GM18498 (cell line): ENCODE measurements at regions not wholly inside any gene's neighbourhood (a gene's known extent, or its start where the extent isn't known, plus 50 kb on each side); places are given as distances from the start of the nearest gene placed in this dataset.
"Not testable (repeated sequence)": the region's sequence is repeated elsewhere in the genome, so short reads cannot be mapped to it uniquely, and the experiment has no call there.

Experiments
- ATAC-seq: cut with Tn5 transposase; IDR thresholded peaks from one replicate; pipeline ENCODE4 v1.9.1; 2021; ENCODE audit warnings: mild to moderate bottlenecking, moderate library complexity; ENCODE audit not compliant: unreplicated experiment

DNA sequence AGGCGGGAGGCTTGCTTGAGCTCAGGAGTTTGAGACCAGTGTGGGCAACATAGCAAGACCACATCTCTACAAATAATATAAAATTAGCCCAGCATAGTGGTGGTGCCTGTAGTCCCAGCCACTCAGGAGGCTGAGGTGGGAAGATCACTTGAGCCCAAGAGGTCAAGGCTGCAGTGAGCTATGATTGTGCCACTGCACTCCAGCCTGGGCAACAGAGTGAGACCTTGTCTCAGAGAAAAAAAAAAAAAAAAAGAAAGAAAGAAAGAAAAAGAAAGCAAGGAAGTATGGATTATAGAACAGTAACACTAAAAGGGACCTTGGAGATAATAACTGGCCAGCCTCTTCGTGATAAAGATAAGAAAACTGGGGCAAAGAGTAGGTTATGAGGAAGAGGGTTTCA is 130.4 kb downstream of the PLCE1 start:
- not testable (repeated sequence) for ATAC-seq

DNA sequence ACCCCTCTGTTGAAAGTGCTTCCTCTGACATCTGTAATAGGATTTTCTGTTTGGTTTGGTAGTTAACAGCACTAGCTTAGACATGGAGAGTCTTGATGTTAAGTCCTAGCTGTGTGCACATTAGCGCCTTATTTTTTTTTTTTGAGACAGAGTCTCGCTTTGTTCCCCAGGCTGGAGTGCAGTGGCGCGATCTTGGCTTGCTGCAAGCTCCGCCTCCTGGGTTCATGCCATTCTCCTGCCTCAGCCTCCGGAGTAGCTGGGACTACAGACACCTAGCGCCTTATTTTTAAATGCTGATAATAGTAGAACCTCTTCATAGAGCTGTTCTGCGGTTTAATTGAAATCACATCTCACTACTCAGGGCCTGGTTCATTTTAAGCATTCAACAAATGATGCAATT is 131.5 kb downstream of the PLCE1 start:
- not testable (repeated sequence) for ATAC-seq

- no peak for ATAC-seq
These were observed 132.1 kb downstream of the PLCE1 start for GRCh38 chr10:94125856-94126255.

- ATAC-seq = no peak
These were observed 135.8 kb downstream of the PLCE1 start for GRCh38 chr10:94129393-94130130.

DNA sequence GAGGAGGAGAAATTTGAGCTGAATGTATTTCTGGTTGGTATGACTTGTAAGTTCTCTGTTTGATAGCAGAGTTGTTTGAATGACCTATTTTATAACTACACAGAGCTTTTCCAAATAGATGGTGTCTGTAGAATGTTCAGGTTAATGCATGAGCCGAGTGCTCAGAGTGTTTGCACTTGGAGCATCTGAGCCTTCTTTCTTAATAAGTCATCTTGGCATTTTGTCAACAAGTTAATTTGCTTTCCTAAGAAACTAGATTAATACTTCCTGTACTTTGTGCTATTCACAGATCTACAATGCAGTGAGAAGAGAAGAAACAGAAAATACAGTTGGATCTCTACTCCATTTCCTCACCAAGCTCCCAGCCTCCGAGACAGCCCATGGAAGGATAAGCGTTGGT is 138.2 kb downstream of the PLCE1 start:
- no peak for ATAC-seq

DNA sequence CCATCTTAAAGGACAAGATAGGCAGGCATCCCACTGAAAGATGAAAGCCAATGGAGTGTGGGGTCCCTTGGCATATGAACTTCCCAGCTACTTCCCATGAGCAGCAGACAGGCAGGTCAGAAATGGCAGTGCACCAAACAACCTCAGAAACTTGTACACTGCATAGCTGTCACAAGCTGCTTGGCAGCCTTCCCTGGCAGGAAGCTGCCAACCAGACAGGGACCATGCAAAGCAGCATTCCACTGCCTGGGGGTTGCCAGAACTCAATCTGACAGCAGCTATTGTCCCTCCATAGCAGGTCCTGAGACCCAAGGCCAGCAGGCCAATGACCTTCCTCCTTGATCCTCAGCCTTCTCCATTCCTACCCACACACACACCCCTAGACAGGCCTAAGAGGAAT is 139.5 kb downstream of the PLCE1 start:
- ATAC-seq = no peak

DNA sequence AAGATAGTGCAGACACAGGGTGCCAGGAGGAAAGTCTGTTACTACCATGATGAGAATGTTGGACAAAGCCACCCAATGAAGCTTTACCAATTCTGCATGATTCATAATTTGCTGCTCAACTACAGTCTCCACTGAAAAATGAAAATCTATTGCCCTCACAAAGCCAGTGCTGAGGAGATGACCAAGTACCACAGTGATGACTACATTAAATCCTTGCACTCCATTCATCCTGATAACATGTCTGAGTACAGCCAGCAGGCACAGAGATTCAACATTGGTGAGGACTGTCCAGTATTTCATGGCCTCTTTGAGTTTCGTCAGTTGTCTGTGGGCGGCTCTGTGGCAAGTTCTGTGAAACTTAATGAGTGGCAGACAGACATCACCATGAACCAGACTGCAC is 144.0 kb downstream of the PLCE1 start:
- ATAC-seq = no peak

- no peak for ATAC-seq
These were observed 144.7 kb downstream of the PLCE1 start for GRCh38 chr10:94138391-94138790.

DNA sequence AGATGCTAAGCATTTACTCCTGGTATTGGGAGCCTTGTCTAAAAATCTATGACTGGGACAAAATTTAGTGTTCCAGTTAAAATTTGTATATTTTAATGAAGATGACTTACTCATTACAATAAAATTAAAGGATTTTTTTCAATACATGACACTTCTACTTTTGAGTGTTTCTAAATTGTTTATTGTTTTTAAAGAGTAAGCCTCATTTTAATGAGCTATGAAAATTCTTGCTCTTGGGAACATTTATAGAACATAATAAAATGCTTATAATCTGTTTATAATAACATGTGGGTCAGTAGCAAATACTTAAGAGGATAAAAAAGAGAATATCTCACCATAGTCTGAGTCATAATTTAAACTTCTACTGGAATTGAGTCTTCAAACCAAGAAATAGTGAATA is 149.5 kb downstream of the PLCE1 start:
- ATAC-seq = no peak

DNA sequence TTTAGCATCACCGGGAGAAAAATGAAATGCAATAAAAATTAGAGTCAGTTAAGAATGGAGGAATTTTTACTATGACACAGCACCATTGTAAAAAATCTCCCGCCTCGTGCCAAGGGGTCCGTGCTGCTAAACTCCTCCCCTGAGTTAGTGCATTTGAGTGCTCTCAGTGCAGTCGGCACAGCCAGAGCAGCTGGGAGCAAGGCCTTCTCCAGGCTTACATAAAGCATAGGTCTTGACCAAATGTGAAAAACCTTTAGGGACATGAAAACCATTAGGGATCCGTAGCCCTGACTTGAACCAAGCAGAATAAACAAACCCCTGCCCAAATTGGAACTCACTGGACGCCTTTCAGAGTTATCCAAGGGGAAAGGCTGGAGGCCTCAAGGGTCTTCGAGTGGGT is 152.6 kb downstream of the PLCE1 start:
- ATAC-seq = no peak

GRCh38 chr10:94146746-94147145 is 153.0 kb downstream of the PLCE1 start:
- ATAC-seq = no peak

DNA sequence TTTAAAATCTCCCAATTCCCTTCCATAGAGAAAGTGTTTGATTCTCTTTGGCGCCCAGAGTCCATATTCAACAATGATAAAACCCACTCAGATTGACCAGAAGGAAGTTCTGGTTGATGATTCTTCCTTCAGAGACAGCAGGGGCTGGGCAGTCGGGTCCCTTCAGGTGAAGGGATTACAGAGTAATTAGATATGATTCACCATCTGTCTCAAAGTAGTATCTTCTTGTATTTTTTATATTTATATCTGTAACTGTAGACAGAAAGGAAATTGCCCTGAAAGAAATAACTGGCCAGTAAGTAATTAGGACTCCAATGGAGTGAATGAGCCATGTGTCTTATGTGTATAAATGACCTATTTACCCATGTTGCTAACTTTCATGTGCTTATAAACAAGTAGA is 156.0 kb downstream of the PLCE1 start:
- no peak for ATAC-seq

- no peak for ATAC-seq
These were observed 156.9 kb downstream of the PLCE1 start for GRCh38 chr10:94150541-94151184.

GRCh38 chr10:94155722-94156271 is 162.1 kb downstream of the PLCE1 start:
- no peak for ATAC-seq

DNA sequence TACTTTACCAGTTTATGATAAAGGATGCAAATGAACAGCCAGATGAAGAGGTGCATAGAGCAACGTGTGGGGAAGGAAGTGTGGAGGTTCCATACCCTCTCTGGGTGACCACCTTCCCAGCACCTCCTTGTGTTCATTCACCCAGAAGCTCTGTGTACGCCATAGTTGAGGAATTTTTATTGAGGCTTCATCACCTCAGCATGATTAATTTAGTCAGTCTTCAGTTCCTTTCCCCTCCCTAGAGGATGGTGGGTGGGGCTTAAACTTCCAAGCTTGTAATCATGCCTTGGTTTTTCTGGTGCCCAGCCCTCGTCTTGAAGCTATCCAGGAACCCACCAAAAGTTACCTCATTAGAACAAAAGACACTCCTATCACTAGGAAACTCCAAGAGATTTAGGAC is 162.7 kb downstream of the PLCE1 start:
- no peak for ATAC-seq

GRCh38 chr10:94165158-94165611 is 171.5 kb downstream of the PLCE1 start:
- ATAC-seq = not testable (repeated sequence)

GRCh38 chr10:94172332-94172731 is 178.6 kb downstream of the PLCE1 start:
- ATAC-seq = no peak

GRCh38 chr10:94173594-94173993 is 179.9 kb downstream of the PLCE1 start:
- no peak for ATAC-seq

DNA sequence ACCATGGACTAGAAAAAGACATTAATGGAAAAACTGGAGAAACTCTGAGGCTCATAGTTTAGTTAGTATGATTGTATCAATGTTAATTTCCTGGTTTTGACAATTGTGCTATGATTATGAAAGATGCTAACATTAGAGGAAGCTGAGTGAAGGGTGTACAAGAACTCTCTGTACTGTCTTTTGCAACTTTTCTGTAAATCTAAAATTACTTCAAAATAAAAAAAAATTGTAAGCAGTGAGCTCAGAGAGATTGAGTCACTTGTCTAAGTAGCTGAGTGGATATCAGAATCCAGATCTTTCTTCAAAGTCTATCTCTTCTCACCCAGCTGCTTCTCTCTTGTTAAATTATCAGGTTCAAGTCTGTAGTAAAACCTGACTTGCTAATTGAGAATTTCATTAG is 181.1 kb downstream of the PLCE1 start:
- ATAC-seq = no peak

DNA sequence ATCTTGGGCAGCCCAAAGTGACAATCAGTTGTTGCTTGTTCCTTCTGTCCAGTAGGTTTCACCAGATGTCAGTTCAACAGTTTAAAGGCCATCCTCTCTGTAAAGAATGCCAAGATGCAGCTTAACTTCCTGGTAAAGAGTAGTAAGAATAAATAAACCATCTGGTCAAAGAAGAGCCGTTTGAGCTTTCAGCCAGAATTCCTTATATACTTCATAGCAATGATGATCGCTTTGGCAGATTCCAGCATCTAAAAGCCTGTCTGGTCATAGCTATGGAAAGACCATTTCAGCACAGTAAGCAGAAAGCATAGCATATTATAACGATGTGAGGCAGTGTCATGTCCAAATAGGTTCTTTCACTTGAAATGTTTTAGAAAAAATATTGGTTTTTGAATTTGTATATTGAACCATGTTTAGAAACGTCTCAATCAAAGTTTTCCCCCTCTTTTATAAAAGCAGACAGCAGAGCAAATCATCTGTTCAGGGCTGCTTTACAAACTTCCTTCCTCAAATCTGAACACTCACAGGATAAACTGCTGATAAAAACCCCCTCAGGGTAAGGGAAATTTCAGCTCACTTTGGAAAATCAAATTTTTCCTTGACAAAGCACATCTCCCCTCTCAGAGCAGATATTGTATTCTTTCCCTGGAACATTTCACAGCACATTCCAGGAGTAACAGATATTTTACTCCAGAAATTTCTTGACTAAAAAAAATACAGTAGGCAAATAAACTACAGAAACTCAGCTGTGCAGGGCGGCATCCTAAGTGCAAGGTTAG is 184.1 kb downstream of the NOC3L start:
- ATAC-seq = no peak

- no peak for ATAC-seq
These were observed 182.2 kb downstream of the NOC3L start for GRCh38 chr10:94180576-94180975.
